GM19452 (cell line): ENCODE measurements at regions not wholly inside any gene's neighbourhood (a gene's known extent, or its start where the extent isn't known, plus 50 kb on each side); places are given as distances from the start of the nearest gene placed in this dataset.

Experiments
- ATAC-seq: cut with Tn5 transposase; IDR thresholded peaks from one replicate; pipeline ENCODE4 v1.9.1; 2021; ENCODE audit not compliant: unreplicated experiment

GRCh38 chr12:132426349-132427173 is 63.4 kb upstream of the FBRSL1 start:
- ATAC-seq = no peak

DNA sequence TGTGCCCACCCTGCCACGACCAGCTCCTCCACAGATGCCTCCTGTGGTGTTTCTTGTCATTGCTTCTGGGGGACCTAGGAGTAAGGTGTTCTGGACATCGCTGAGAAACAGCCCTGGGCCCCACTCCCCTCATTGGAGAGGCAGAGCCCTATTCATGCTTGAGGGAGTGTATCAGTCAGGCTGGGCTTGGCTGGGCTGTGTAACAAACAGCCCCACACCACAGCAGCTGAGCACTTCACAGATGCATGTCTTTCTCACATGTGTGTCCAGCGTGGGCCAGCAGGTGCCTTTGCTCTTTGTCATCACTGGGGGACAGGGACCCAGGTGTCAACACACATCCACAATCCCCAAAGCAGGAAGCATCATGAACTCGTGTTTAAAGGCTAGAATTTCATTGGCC is 65.1 kb upstream of the FBRSL1 start:
- ATAC-seq = no peak

DNA sequence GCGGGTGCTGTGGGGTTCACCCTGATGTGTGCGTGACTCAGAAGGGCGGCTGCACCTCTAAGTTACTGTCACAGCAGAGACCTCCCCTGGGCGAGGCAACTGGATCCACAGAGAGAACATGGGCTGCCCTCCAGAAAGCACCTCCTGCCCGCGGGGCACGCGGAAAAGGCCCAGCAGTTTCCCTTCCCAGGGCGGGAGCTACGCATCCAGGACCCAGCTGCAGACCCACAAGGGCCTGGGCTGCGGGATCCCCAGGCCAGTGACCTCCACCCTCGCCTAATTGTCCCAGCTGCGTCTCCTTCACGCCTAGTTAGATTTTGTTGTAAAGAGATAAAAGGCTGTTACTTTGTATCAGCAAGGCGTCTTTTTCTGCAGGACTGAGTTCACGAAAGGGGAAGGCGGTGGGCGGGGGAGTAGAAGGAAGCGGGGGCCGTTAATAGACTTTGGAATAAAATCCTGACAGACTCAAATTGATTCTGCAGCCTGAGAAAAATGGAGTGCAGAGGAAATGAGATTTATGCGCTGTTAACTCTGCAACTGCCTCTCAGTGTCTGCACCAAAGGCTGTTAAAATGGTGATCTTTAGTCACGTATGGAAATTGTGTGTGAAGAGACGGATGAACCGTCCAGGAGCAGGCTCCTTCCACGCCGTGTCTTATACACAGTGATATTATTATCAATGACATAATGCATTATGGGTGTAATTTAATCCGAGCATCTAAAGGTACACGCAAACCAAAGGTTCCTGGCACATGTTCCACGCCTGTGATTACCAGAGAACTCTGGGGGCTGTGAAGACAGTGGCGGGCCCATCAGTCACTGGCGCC is 65.9 kb upstream of the FBRSL1 start:
- ATAC-seq = no peak

DNA sequence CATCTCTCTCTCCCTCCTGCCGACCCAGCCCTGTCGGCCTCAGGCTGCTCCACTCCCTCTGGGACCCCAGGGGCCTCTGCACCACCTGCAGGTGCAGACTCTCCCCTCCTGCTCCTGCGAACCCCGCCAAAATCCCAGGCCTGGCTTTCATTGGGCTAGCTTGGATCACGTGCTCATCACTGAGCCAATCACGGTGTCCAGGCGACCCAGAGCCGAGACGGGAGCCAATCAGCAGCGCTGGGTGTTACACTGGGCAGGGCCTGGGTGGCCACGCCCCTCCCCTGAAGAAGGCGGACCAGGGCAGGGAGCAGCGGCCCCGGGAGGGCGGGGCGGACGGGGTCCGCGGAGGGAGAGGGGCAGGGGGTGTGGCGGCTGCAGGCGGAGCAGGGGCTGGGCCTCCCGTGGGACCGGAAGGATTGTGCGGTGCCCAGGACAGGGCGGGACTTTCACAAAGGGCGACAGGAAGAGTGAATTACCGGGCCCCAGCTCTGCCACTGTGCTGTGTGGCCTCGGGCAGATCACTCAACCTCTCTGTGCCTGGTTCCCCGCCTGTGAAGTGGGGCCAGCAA is 66.6 kb upstream of the FBRSL1 start:
- no peak for ATAC-seq

GRCh38 chr12:132422381-132423043 is 67.4 kb upstream of the FBRSL1 start:
- ATAC-seq = no peak

GRCh38 chr12:132422040-132422380 is 67.9 kb upstream of the FBRSL1 start:
- ATAC-seq = no peak

- no peak for ATAC-seq
Observed at GRCh38 chr12:132419631-132420246, 70.2 kb upstream of the FBRSL1 start.

DNA sequence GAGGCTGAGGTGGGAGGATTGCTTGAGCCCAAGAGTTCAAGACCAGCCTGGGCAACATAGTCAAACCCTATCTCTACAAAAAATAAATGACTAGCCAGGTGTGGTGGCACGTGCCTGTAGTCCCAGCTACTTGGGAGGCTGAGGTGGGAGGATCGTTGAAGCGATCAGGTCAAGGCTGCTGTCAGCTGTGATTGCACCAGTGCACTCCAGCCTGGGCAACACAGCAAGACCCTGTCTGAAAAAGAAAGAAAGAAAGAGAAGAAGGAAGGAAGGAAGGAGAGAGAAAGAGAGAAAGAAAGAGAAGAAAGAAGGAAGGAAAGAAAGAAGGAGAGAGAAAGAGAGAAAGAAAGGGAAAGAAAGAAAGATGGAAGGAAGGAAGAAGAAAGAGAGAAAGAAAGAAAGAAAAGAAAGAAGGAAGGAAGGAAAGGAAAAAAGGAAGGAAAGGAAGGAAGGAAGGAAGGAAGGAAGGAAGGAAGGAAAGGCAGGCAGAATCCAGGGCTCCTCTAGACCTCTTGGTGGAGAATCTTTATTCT is 71.5 kb upstream of the FBRSL1 start:
- ATAC-seq = no peak

- ATAC-seq = no peak
Observed at GRCh38 chr12:132417741-132418140, 72.2 kb upstream of the FBRSL1 start.

DNA sequence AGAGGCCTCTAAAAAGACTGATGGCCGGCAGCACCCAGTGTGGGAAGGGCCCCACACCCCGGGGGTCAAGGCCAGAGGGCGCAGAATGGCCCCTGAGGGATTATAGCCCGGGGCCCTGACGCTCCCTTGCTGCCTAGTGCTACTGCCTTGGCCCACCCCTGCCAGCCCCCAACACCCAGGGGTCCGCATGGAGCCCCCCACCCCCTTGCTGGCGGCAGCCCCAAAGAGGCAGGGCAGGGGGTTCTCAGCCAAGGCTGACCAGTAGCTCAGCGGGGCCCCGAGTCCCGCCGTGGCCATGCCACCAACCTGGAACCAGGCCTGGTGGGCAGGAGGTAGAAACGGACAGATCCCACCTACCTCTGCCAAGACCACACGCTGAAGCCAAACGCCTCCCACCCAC is 73.1 kb upstream of the FBRSL1 start:
- no peak for ATAC-seq

GRCh38 chr12:132416121-132416673 is 73.8 kb upstream of the FBRSL1 start:
- no peak for ATAC-seq

DNA sequence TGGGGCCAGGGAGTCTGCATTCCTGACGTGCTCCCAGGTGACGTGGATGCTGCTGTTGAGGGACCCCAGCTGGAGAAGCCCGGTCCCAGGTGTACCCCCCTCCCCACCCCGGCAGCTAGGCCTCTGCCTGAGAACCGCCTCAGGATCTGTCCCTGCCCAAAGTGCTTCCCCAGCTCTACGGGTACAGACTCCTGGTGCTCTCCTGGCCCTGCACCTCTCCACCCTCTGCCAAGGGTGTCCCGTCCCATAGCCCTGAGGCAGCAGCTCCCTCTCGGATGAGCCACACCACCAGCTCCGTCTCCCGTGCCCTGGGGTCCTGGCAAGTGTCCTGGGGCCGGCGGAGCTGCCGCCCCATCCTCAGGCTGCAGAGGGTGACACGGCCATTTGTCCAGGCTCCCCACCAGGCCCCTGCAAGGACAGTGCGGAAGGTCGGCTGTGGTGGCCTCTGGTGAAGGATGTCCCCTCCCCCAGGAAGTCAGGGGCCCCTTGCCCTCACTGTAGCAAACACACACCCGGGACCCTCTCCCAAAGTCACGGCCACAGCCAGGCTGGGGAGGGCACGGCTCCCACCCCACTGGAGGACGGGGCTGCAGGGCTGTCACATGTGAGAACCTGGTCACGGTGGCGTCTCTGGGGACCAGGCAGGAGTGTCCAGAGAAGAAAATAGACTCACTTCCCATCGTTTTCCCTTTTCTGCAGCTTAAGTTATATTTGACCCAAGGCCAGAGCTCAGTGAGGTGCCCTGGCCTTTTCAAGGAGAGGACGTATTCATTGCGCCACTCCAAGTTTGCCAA is 74.4 kb upstream of the FBRSL1 start:
- no peak for ATAC-seq

- peak; percentile 72 for ATAC-seq
Observed at GRCh38 chr12:132414634-132415326, 75.2 kb upstream of the FBRSL1 start.

DNA sequence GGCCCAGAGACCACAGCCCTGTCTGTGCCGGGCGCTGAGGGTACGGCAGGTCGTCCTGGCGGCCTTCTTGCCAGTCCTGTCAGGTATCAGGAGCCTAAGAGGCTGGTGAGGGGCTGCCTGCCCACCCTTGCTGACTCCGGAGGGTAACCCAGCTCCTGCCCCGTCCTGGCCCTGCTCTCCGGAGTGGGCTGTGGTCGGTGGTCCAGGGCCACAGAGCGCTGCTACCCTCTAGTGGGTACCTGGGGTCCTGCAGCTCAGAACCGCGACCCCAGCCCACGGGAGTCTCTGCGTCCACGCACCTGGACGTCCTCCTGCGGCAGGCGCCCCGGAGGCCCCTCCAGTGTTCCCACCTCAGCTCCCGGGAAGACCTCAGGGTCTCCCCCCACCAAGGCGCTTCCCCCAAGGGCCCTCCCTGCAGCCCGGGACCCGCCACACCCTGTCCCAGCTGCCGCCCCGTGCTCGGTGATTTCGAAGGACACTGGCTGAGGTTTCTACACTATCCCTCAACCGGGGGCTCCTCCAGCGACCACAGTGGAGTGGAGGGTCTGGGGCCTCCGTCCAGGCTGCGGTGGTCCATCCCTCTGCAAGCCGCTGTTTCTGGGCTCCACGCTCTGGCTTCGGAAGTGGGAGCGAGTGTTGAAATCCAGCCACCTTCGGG is 75.9 kb upstream of the FBRSL1 start:
- no peak for ATAC-seq

GRCh38 chr12:132411457-132411856 is 78.5 kb upstream of the FBRSL1 start:
- ATAC-seq = no peak

DNA sequence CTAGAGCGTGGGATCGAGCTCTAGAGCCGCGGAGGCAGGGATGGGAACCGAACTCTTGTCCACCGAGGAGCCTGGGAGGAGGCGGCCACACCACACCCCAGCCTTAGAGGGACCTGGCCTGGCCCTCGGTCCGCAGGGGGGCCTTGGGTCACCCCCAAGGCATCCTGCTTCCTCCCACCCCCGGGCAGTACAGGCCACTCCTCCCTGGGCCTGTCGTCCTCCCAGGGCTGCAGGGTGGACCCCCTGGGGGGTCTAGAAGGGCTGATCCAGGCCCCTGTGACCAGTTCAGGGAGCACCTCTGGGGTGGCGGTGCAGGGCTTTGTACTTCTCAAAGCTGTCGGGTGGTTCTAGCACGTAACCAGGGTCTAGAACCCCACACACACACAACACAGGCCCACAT is 79.1 kb upstream of the FBRSL1 start:
- no peak for ATAC-seq

- no peak for ATAC-seq
Observed at GRCh38 chr12:132410296-132410625, 79.7 kb upstream of the FBRSL1 start.

GRCh38 chr12:132409495-132410295 is 80.3 kb upstream of the FBRSL1 start:
- no peak for ATAC-seq
